ENCODE measurements at regions not wholly inside any gene's neighbourhood (a gene's known extent, or its start where the extent isn't known, plus 50 kb on each side); places are given as distances from the start of the nearest gene placed in this dataset.

DNA sequence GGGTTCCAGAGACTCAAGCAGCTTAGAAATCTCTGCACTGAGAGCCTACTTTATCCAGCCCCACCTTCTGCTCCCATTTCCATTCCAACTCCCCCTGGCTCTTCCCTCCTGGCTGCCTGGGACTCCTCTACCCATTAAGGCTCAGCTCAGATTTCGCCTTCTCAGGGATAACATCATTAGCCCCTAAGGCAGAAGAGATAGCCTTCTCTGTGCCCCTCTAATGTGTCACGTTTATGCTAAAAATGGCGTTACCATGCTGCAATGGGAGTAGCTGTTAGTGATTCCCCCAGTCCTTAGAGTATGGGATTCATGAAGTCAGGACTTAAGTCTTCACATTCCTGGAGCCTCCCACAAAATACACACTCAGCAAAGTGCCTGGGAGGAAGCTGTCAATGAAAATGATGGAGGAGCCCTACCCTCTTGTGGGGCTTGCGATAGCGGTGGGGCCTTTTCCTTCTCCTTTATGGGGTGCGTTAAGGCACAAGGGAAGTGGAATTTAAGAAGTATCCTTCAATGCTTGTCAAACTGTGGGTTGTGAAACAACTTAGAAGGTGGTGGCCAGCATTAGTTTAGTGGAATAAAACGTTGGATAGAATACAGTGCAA lies 144.7 kb upstream of the COPS8 start:
- TF ChIP-seq, protein P1, sequence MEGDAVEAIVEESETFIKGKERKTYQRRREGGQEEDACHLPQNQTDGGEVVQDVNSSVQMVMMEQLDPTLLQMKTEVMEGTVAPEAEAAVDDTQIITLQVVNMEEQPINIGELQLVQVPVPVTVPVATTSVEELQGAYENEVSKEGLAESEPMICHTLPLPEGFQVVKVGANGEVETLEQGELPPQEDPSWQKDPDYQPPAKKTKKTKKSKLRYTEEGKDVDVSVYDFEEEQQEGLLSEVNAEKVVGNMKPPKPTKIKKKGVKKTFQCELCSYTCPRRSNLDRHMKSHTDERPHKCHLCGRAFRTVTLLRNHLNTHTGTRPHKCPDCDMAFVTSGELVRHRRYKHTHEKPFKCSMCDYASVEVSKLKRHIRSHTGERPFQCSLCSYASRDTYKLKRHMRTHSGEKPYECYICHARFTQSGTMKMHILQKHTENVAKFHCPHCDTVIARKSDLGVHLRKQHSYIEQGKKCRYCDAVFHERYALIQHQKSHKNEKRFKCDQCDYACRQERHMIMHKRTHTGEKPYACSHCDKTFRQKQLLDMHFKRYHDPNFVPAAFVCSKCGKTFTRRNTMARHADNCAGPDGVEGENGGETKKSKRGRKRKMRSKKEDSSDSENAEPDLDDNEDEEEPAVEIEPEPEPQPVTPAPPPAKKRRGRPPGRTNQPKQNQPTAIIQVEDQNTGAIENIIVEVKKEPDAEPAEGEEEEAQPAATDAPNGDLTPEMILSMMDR (IDR thresholded peaks at IDR 0.05): no peak
- DNase-seq (no peak), ATAC-seq (peak; percentile 37)
- Histone ChIP-seq H3K27ac (no peak overlapping the region), H3K4me1 (peaks cover 0 to 12% of the 10 kb centered on the region in 2 donors), H3K36me3 (no peaks in the 10 kb centered on the region), H3K27me3 (no peaks in the 10 kb centered on the region), H3K9me3 (no peaks in the 10 kb centered on the region), H3K4me3 (no peak overlapping the region)
- intact Hi-C loops (cut with DNase I): no loop called here

DNA sequence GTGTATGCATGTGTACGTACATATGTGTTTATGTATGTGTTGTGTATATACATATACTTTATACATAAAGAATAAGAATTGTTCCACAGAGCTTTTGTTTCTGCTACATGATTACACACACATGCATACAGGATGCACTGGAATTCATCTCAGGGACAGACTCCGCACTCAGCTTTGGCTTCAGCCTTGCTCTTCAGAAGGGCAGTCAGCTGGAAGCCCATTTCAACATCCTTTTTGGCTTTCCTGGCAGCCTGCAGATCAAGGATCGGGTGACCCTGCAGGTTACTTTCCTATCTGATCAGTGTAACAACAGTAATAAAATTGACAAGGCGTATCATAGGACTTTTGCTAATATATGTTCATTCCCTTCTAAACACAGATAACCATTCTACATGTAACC lies 144.1 kb upstream of the COPS8 start:
- TF ChIP-seq, protein P1 (IDR thresholded peaks at IDR 0.05): no peak
- peaks cover 0 to 12% of the 10 kb centered on the region in 2 donors for H3K4me1 ChIP-seq
- intact Hi-C loops (cut with DNase I): no loop called here

DNA sequence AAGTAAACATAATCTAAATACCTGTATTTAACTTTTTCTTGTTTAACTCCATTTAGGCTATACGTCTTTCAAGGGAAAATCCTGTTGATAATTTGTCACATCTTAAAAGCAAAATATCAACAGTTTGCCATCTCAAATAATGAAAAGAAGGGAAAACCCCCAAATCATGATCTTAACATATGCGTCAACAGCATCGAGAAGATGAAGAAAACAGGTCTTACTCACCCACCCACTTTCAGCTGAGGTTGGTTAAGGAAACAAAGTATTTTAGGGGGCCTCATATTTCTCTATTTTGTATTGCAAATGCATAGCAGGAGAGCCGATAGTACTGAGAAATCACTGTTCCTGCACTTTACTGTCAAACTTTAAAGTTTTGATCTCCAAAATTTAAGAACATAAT lies 143.1 kb upstream of the COPS8 start:
- intact Hi-C loops (cut with DNase I): no loop called here
- TF ChIP-seq, protein P1 (IDR thresholded peaks at IDR 0.05): no peak
- no peak for ATAC-seq
- DNase-seq: no peak
- no peak overlapping the region for H3K4me3 ChIP-seq
- no peaks in the 10 kb centered on the region for H3K27me3 ChIP-seq
- H3K27ac ChIP-seq: no peak overlapping the region
- H3K9me3 ChIP-seq: no peaks in the 10 kb centered on the region
- H3K4me1 ChIP-seq: peaks cover 0 to 12% of the 10 kb centered on the region in 2 donors
- H3K36me3 ChIP-seq: no peaks in the 10 kb centered on the region

More for the DNA sequence above, 144.1 kb upstream of the COPS8 start:
- Histone ChIP-seq H3K4me3 (no peak overlapping the region), H3K36me3 (no peaks in the 10 kb centered on the region), H3K27ac (no peak overlapping the region), H3K9me3 (no peaks in the 10 kb centered on the region), H3K27me3 (no peaks in the 10 kb centered on the region)
- ATAC-seq: no peak
- no peak for DNase-seq

DNA sequence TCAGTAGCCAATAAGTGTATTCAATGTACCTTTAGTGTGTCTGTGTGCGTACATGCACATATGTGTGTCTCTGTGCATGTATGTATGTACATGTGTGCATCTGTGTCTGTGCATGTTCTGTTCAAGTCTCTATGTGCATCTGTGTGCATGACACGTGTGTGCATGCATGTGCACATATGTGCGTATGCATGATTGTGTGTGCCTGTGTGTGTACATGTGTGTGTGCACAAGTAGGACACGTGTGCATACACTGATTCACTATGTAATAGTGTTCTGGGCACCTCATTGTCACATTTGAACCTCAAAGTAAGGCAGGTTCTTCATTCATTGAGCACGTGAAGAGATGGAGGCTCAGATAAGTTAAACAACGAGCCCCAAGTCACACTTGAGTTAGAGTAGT lies 142.6 kb upstream of the COPS8 start:
- H3K27ac ChIP-seq: no peak overlapping the region
- H3K4me3 ChIP-seq: no peak overlapping the region
- TF ChIP-seq, protein P1 (IDR thresholded peaks at IDR 0.05): no peak
- peaks cover 0 to 12% of the 10 kb centered on the region in 2 donors for H3K4me1 ChIP-seq
- no peaks in the 10 kb centered on the region for H3K27me3 ChIP-seq
- H3K9me3 ChIP-seq: no peaks in the 10 kb centered on the region
- intact Hi-C loops (cut with DNase I): no loop called here
- H3K36me3 ChIP-seq: no peaks in the 10 kb centered on the region
- ATAC-seq (no peak), DNase-seq (no peak)

DNA sequence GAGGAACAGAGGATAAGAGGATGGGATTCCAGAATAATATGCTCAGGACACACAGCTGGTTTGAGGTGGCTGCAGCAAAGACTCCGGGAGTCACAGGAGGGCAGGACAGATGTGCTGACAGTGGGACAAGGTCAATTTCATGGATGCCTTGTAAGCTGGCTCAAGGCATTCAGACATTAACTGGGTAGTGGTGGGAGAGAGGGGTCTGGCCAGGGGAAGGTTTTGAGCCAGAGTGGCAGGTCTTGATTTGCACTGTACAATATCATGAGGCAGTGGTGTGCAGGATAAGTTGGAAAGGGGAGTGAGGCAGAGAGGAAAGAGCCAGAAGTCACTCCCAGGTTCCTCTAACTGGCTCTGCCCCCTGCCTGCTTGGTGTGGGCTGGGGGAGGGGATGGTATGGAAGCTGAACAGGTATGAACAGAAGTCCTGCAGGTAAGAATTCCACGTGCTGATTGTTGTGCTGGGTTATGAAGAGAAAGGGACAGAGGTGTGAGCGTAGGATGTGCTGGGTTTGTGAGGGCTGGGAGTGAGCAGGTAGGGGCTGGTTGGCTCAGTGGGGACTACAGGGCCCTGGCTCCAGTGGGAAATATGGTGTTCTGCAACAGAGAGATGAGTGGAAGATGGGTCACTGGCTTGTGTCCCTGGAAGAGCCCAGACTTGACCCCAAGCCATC lies 141.7 kb upstream of the COPS8 start:
- TF ChIP-seq, protein P1 (IDR thresholded peaks at IDR 0.05): no peak
- no peak overlapping the region for H3K4me3 ChIP-seq
- DNase-seq (no peak), ATAC-seq (no peak)
- intact Hi-C loops (cut with DNase I): no loop called here
- no peaks in the 10 kb centered on the region for H3K36me3 ChIP-seq
- no peak overlapping the region for H3K27ac ChIP-seq
- H3K9me3 ChIP-seq: no peaks in the 10 kb centered on the region
- no peaks in the 10 kb centered on the region for H3K27me3 ChIP-seq
- peaks cover 0 to 12% of the 10 kb centered on the region in 2 donors for H3K4me1 ChIP-seq

Data from left lung (tissue), 4 donors.